OCI-LY3 (cell line): ENCODE measurements at regions not wholly inside any gene's neighbourhood (a gene's known extent, or its start where the extent isn't known, plus 50 kb on each side); places are given as distances from the start of the nearest gene placed in this dataset.

Experiments used
- EZH2phosphoT487 ChIP-seq: fragments of 200-600 bp; shearing (Covaris generic); IDR thresholded peaks from 2 replicates; pipeline ENCODE4 v1.6.1; 2018; ENCODE audit warnings: antibody characterized with exemption, mixed run types, low read depth
- TF ChIP-seq, protein P1 (sequence below): fragments of 200-600, 300-600 bp; sonication (generic); IDR thresholded peaks from 2 replicates; pipeline ENCODE4 v1.5.1; 2014; ENCODE audit warnings: antibody characterized with exemption, low read length, low read depth

DNA sequence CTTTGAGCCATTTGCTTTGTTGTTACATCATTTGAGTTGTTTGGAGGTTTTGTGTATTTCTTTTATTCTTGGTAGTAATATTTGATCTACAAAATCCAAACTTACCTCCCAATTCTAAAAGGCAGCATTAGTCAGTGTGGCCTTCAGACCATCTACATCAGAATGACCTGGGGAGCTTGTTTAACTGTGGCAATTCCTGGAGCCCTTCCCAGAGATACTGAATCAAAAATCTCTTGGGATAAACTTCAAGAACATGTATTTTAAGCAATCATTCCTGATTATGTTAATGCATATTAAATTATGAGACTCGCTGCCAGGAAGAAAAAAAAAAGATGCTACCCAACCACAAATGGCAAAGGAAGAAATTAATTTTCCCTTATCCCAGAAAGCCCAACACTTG lies 268.9 kb upstream of the PDE4D start:
- TF ChIP-seq, protein P1, sequence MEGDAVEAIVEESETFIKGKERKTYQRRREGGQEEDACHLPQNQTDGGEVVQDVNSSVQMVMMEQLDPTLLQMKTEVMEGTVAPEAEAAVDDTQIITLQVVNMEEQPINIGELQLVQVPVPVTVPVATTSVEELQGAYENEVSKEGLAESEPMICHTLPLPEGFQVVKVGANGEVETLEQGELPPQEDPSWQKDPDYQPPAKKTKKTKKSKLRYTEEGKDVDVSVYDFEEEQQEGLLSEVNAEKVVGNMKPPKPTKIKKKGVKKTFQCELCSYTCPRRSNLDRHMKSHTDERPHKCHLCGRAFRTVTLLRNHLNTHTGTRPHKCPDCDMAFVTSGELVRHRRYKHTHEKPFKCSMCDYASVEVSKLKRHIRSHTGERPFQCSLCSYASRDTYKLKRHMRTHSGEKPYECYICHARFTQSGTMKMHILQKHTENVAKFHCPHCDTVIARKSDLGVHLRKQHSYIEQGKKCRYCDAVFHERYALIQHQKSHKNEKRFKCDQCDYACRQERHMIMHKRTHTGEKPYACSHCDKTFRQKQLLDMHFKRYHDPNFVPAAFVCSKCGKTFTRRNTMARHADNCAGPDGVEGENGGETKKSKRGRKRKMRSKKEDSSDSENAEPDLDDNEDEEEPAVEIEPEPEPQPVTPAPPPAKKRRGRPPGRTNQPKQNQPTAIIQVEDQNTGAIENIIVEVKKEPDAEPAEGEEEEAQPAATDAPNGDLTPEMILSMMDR = no peak
- no peak for TF ChIP-seq EZH2phosphoT487
